ENCODE measurements at regions not wholly inside any gene's neighbourhood (a gene's known extent, or its start where the extent isn't known, plus 50 kb on each side); places are given as distances from the start of the nearest gene placed in this dataset.

GRCh38 chr20:48571949-48572847 lies 255.6 kb downstream of the PREX1 start:
- TF ChIP-seq CTCF (conservative IDR thresholded peaks at IDR 0.05; ENCODE audit: low read length), result no peak
- no peak for TF ChIP-seq EZH2phosphoT487 (IDR thresholded peaks at IDR 0.05; ENCODE audit: borderline replicate concordance)
